Panc1 (cell line): ENCODE measurements at regions not wholly inside any gene's neighbourhood (a gene's known extent, or its start where the extent isn't known, plus 50 kb on each side); places are given as distances from the start of the nearest gene placed in this dataset.
A peak's percentile ranks its signal among the peaks of the same experiment; 100 is the strongest.

ENCODE experiments used
- ATAC-seq: fragments of 200-7000 bp; cut with Tn5 transposase; 2 replicates; pipeline ENCODE4 v1.9.1; 2020; ENCODE audit warnings: mild to moderate bottlenecking, moderate library complexity
- BruUV-seq: library from RNA; stranded (reverse); fragments of 400-500 nt; replicated peaks from 2 replicates; lab custom pipeline; 2021; lab: Mats Ljungman, UMichigan
- CTCF ChIA-PET: fragments of 300-600 bp; sonication (Branson Sonifier 250); formaldehyde crosslinking; loops from one replicate; lab custom pipeline; 2022; ENCODE audit warnings: antibody characterized with exemption; lab: Charles Lee
- POLR2A ChIA-PET: fragments of 300-600 bp; sonication (Branson Sonifier 250); formaldehyde crosslinking; loops from one replicate; lab custom pipeline; 2022; ENCODE audit warnings: antibody characterized with exemption; lab: Charles Lee
- DNase-seq: peaks from one replicate; pipeline ENCODE4 v3.0.0-alpha.2; 2010; ENCODE audit warnings: low read depth, low spot score
- H3K27ac ChIP-seq: 2 replicates; pipeline ENCODE4 v1.5.1; 2011; ENCODE audit warnings: mild to moderate bottlenecking, low read length, inconsistent platforms
- H3K27me3 ChIP-seq: fragments of 200-500 bp; sonication (Bioruptor generic); 2 replicates; pipeline ENCODE4 v1.6.0; 2014; ENCODE audit warnings: low read length, inconsistent platforms; ENCODE audit not compliant: control insufficient read depth, insufficient read depth
- H3K36me3 ChIP-seq: fragments of 200-500 bp; sonication (Bioruptor generic); 2 replicates; pipeline ENCODE4 v1.5.1; 2014; ENCODE audit warnings: inconsistent platforms, mild to moderate bottlenecking, low read length, moderate library complexity; ENCODE audit not compliant: control insufficient read depth, insufficient read depth
- H3K4me1 ChIP-seq: 2 replicates; pipeline ENCODE4 v1.5.1; 2011; ENCODE audit warnings: inconsistent platforms, mild to moderate bottlenecking, low read length, moderate library complexity; ENCODE audit not compliant: control insufficient read depth, insufficient read depth
- H3K4me3 ChIP-seq, 2 experiments: 2 replicates each; pipeline ENCODE4 v1.5.1; 2011 to 2012; ENCODE audit warnings: low read depth in 2 of 2, low read length in 2 of 2, mild to moderate bottlenecking in 2 of 2, inconsistent platforms in 1 of 2, moderate library complexity in 1 of 2
- H3K9me3 ChIP-seq: fragments of 200-500 bp; sonication (Bioruptor generic); 2 replicates; pipeline ENCODE4 v1.5.1; 2014; ENCODE audit warnings: low read depth, mild to moderate bottlenecking, inconsistent platforms, low read length, moderate library complexity; ENCODE audit not compliant: control insufficient read depth, insufficient read depth
- CTCF ChIP-seq: fragments of 450-650 bp; IDR thresholded peaks from 2 replicates; pipeline ENCODE4 v1.5.1; 2017; ENCODE audit warnings: mild to moderate bottlenecking
- POLR2AphosphoS5 ChIP-seq: IDR thresholded peaks from 2 replicates; pipeline ENCODE4 v1.6.1; 2012; ENCODE audit warnings: mild to moderate bottlenecking, low read depth, low read length, moderate library complexity
- REST ChIP-seq, 2 experiments: IDR thresholded peaks; 2 replicates each; pipeline ENCODE4 v1.6.1; 2011 to 2012; ENCODE audit warnings: low read depth in 2 of 2, control low read depth in 1 of 2, low read length in 1 of 2, mild to moderate bottlenecking in 1 of 2, moderate library complexity in 1 of 2; ENCODE audit not compliant: insufficient read depth in 1 of 2
- SIN3A ChIP-seq: IDR thresholded peaks from 2 replicates; pipeline ENCODE4 v1.6.1; 2012; ENCODE audit warnings: low read depth, mild to moderate bottlenecking, low read length, moderate library complexity, borderline replicate concordance; ENCODE audit not compliant: insufficient read depth
- TCF7L2 ChIP-seq: IDR thresholded peaks from 2 replicates; pipeline ENCODE4 v1.6.1; 2011; ENCODE audit warnings: mild to moderate bottlenecking, low read depth, low read length, inconsistent platforms
- in situ Hi-C: cut with HindIII; loops from 2 replicates; pipeline ENCODE4 v1.10.0; 2016; ENCODE audit warnings: low sequenced_read_pairs, low pct_unique_long_range_greater_than_20kb
- intact Hi-C: fragments of 100-400 bp; cut with micrococcal nuclease; formaldehyde crosslinking; loops from one replicate; pipeline ENCODE4 v1.10.0; 2022; ENCODE audit not compliant: unreplicated experiment

- Histone ChIP-seq H3K27ac (no peak overlapping the region), H3K4me3 (no peak overlapping the region), H3K36me3 (no peaks in the 10 kb centered on the region), H3K9me3 (no peaks in the 10 kb centered on the region), H3K27me3 (no peaks in the 10 kb centered on the region), H3K4me1 (no peaks in the 10 kb centered on the region)
- intact Hi-C loops (no loop called here), in situ Hi-C loops (no loop called here)
- no peak for TF ChIP-seq CTCF
- TF ChIP-seq SIN3A = no peak
- TF ChIP-seq TCF7L2 = no peak
- TF ChIP-seq POLR2AphosphoS5 = no peak
- no peak for TF ChIP-seq REST (IDR thresholded peaks at IDR 0.05; ENCODE audit: insufficient read depth in 1 of 2, low read depth in 2 of 2, low read length in 1 of 2)
- no TSS peak for BruUV-seq
- POLR2A ChIA-PET = no interaction called here
- CTCF ChIA-PET = no interaction called here
- DNase-seq (no peak), ATAC-seq (no peak)
These were observed 1161.2 kb downstream of the ROBO2 start for GRCh38 chr3:78201091-78201490.

- in situ Hi-C loops (no loop called here), intact Hi-C loops (no loop called here)
- Histone ChIP-seq H3K4me1 (no peaks in the 10 kb centered on the region), H3K9me3 (no peaks in the 10 kb centered on the region), H3K36me3 (no peaks in the 10 kb centered on the region), H3K27me3 (no peaks in the 10 kb centered on the region), H3K4me3 (no peak overlapping the region), H3K27ac (no peak overlapping the region)
- DNase-seq = no peak
- no TSS peak for BruUV-seq
- POLR2A ChIA-PET = no interaction called here
- no peak for ATAC-seq
- TF ChIP-seq REST (IDR thresholded peaks at IDR 0.05; ENCODE audit: insufficient read depth in 1 of 2, low read depth in 2 of 2, low read length in 1 of 2) = no peak
- 0 out of 2 replicates have a peak, but pooled peaks have one; percentile 5 for TF ChIP-seq CTCF
- CTCF ChIA-PET = no interaction called here
These were observed 1165.1 kb downstream of the ROBO2 start for GRCh38 chr3:78204977-78205376.
